Neural cell (in vitro differentiated cells): ENCODE measurements at regions not wholly inside any gene's neighbourhood (a gene's known extent, or its start where the extent isn't known, plus 50 kb on each side); places are given as distances from the start of the nearest gene placed in this dataset.

Source experiments
- H2AFZ ChIP-seq: fragments of 200-600, 300-800 bp; sonication (generic), shearing (Covaris generic); 2 replicates; pipeline ENCODE4 v1.6.0; 2014; ENCODE audit warnings: low read depth, mild to moderate bottlenecking, antibody characterized with exemption, low read length, moderate library complexity
- H3F3A ChIP-seq: fragments of 200-600 bp; shearing (Covaris generic); 2 replicates; pipeline ENCODE4 v1.6.1; 2016; ENCODE audit warnings: mild to moderate bottlenecking, moderate library complexity, mixed read lengths, antibody characterized with exemption, low read length; ENCODE audit not compliant: insufficient read depth, poor library complexity, severe bottlenecking
- H3K27ac ChIP-seq: fragments of 200-600, 300-800 bp; sonication (generic), shearing (Covaris generic); 2 replicates; pipeline ENCODE4 v1.5.1; 2014; ENCODE audit warnings: mild to moderate bottlenecking, low read length, moderate library complexity
- H3K27me3 ChIP-seq: fragments of 300-800, 200-600 bp; sonication (generic), shearing (Covaris generic); 2 replicates; pipeline ENCODE4 v1.6.0; 2014; ENCODE audit warnings: mild to moderate bottlenecking, low read depth, low read length, moderate library complexity; ENCODE audit not compliant: insufficient read depth
- H3K36me3 ChIP-seq: fragments of 300-800, 200-600 bp; sonication (generic), shearing (Covaris generic); 2 replicates; pipeline ENCODE4 v1.5.1; 2014; ENCODE audit warnings: mild to moderate bottlenecking, antibody characterized with exemption, low read length, moderate library complexity; ENCODE audit not compliant: insufficient read depth
- H3K4me2 ChIP-seq: fragments of 300-800, 200-600 bp; sonication (generic), shearing (Covaris generic); 2 replicates; pipeline ENCODE4 v1.6.0; 2014; ENCODE audit warnings: mild to moderate bottlenecking, low read length
- H3K4me3 ChIP-seq: fragments of 300-800, 200-600 bp; sonication (generic), shearing (Covaris generic); 2 replicates; pipeline ENCODE4 v1.5.1; 2014; ENCODE audit warnings: mild to moderate bottlenecking, low read length, moderate library complexity
- H3K79me2 ChIP-seq: fragments of 200-600 bp; shearing (Covaris generic); replicated peaks from 2 replicates; pipeline ENCODE4 v1.6.0; 2014; ENCODE audit warnings: mild to moderate bottlenecking, low read length, moderate library complexity; ENCODE audit not compliant: insufficient read depth
- H3K9ac ChIP-seq: fragments of 300-800, 200-600 bp; sonication (generic), shearing (Covaris generic); 2 replicates; pipeline ENCODE4 v1.6.1; 2016; ENCODE audit warnings: mild to moderate bottlenecking, low read length, mixed read lengths
- H3K9me2 ChIP-seq: fragments of 200-600 bp; shearing (Covaris generic); 2 replicates; pipeline ENCODE4 v1.6.1; 2016; ENCODE audit warnings: mild to moderate bottlenecking, low read length, mixed read lengths; ENCODE audit not compliant: insufficient read depth
- H3K9me3 ChIP-seq: fragments of 200-600, 300-800 bp; sonication (generic), shearing (Covaris generic); 2 replicates; pipeline ENCODE4 v1.6.1; 2016; ENCODE audit warnings: mild to moderate bottlenecking, mixed run types, low read length, moderate library complexity, mixed read lengths
- H4K20me1 ChIP-seq: fragments of 200-600 bp; shearing (Covaris generic); 2 replicates; pipeline ENCODE4 v1.6.1; 2016; ENCODE audit warnings: mild to moderate bottlenecking, mixed run types; ENCODE audit not compliant: insufficient read depth
- EP300 ChIP-seq: fragments of 450-650 bp; conservative IDR thresholded peaks from 2 replicates; pipeline ENCODE4 v1.6.1; 2014; ENCODE audit warnings: antibody characterized with exemption, mild to moderate bottlenecking, moderate library complexity; ENCODE audit not compliant: poor library complexity, severe bottlenecking
- EZH2 ChIP-seq: fragments of 200-600, 300-800 bp; shearing (Covaris generic), sonication (generic); IDR thresholded peaks from 2 replicates; pipeline ENCODE4 v1.6.1; 2014; ENCODE audit warnings: antibody characterized with exemption, low read length, borderline replicate concordance, mild to moderate bottlenecking; ENCODE audit not compliant: insufficient read depth, poor library complexity, severe bottlenecking
- MXI1 ChIP-seq: fragments of 450-650 bp; conservative IDR thresholded peaks from 2 replicates; pipeline ENCODE4 v1.6.1; 2014; ENCODE audit warnings: antibody characterized with exemption, mild to moderate bottlenecking; ENCODE audit not compliant: poor library complexity, severe bottlenecking
- POLR2AphosphoS5 ChIP-seq: IDR thresholded peaks from 2 replicates; pipeline ENCODE4 v1.6.1; 2012
- RAD21 ChIP-seq: fragments of 450-650 bp; conservative IDR thresholded peaks from 2 replicates; pipeline ENCODE4 v1.6.1; 2014; ENCODE audit warnings: antibody characterized with exemption, mild to moderate bottlenecking, moderate library complexity
- SMC3 ChIP-seq: fragments of 450-650 bp; conservative IDR thresholded peaks from 2 replicates; pipeline ENCODE4 v1.6.1; 2014; ENCODE audit warnings: antibody characterized with exemption, mild to moderate bottlenecking, moderate library complexity; ENCODE audit not compliant: poor library complexity
- TAF1 ChIP-seq: IDR thresholded peaks from 2 replicates; pipeline ENCODE4 v1.6.1; 2012; ENCODE audit warnings: low read depth
- TF ChIP-seq, protein P1 (sequence below): IDR thresholded peaks from 2 replicates; pipeline ENCODE4 v1.6.1; 2012; ENCODE audit warnings: borderline replicate concordance
- TF ChIP-seq, protein P2 (sequence below): fragments of 450-650 bp; IDR thresholded peaks from 2 replicates; pipeline ENCODE4 v1.5.1; 2014; ENCODE audit warnings: antibody characterized with exemption, mild to moderate bottlenecking, moderate library complexity; ENCODE audit not compliant: poor library complexity, severe bottlenecking

DNA sequence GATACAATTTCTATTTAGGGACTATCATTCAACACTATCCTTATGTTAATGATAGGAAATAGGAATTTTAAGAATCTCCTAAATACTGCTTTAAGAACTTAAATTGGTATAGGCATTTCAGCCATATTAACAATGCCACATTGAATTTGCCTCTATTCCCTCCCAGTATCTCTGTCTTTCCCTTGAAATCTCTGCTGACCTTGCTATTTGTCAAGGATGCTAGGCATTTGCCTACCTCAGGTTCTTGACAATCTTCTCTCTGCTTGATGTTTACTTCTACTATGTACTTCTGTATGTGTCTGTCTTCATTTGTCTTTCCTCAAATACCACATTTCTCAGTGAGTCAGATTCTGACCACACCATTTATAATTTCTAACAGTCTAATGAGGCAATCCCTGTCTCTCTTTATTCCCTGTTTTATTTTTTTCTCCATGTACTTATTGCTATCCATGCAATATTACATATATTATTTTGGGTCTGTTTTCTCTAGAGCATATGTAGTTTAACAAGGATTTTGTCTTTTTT lies 1461.4 kb upstream of the CDH9 start:
- no peaks in the 10 kb centered on the region for H3K9me2 ChIP-seq
- H3K9me3 ChIP-seq, result no peaks in the 10 kb centered on the region
- H3K4me2 ChIP-seq, result no peak overlapping the region
- H3K27ac ChIP-seq, result no peak overlapping the region
- no peaks in the 10 kb centered on the region for H3F3A ChIP-seq
- no peak overlapping the region for H3K4me3 ChIP-seq
- no peaks in the 10 kb centered on the region for H3K36me3 ChIP-seq
- H3K9ac ChIP-seq, result no peak overlapping the region
- no peak overlapping the region for H2AFZ ChIP-seq
- no peaks in the 10 kb centered on the region for H3K27me3 ChIP-seq
- TF ChIP-seq POLR2AphosphoS5, result no peak
- no peak for TF ChIP-seq RAD21
- TF ChIP-seq, protein P1, sequence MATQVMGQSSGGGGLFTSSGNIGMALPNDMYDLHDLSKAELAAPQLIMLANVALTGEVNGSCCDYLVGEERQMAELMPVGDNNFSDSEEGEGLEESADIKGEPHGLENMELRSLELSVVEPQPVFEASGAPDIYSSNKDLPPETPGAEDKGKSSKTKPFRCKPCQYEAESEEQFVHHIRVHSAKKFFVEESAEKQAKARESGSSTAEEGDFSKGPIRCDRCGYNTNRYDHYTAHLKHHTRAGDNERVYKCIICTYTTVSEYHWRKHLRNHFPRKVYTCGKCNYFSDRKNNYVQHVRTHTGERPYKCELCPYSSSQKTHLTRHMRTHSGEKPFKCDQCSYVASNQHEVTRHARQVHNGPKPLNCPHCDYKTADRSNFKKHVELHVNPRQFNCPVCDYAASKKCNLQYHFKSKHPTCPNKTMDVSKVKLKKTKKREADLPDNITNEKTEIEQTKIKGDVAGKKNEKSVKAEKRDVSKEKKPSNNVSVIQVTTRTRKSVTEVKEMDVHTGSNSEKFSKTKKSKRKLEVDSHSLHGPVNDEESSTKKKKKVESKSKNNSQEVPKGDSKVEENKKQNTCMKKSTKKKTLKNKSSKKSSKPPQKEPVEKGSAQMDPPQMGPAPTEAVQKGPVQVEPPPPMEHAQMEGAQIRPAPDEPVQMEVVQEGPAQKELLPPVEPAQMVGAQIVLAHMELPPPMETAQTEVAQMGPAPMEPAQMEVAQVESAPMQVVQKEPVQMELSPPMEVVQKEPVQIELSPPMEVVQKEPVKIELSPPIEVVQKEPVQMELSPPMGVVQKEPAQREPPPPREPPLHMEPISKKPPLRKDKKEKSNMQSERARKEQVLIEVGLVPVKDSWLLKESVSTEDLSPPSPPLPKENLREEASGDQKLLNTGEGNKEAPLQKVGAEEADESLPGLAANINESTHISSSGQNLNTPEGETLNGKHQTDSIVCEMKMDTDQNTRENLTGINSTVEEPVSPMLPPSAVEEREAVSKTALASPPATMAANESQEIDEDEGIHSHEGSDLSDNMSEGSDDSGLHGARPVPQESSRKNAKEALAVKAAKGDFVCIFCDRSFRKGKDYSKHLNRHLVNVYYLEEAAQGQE, result no peak
- no peak for TF ChIP-seq TAF1
- no peak for TF ChIP-seq EP300
- TF ChIP-seq, protein P2, sequence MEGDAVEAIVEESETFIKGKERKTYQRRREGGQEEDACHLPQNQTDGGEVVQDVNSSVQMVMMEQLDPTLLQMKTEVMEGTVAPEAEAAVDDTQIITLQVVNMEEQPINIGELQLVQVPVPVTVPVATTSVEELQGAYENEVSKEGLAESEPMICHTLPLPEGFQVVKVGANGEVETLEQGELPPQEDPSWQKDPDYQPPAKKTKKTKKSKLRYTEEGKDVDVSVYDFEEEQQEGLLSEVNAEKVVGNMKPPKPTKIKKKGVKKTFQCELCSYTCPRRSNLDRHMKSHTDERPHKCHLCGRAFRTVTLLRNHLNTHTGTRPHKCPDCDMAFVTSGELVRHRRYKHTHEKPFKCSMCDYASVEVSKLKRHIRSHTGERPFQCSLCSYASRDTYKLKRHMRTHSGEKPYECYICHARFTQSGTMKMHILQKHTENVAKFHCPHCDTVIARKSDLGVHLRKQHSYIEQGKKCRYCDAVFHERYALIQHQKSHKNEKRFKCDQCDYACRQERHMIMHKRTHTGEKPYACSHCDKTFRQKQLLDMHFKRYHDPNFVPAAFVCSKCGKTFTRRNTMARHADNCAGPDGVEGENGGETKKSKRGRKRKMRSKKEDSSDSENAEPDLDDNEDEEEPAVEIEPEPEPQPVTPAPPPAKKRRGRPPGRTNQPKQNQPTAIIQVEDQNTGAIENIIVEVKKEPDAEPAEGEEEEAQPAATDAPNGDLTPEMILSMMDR, result no peak
- no peak for TF ChIP-seq EZH2
- no peaks in the 10 kb centered on the region for H3K79me2 ChIP-seq
- no peaks in the 10 kb centered on the region for H4K20me1 ChIP-seq

DNA sequence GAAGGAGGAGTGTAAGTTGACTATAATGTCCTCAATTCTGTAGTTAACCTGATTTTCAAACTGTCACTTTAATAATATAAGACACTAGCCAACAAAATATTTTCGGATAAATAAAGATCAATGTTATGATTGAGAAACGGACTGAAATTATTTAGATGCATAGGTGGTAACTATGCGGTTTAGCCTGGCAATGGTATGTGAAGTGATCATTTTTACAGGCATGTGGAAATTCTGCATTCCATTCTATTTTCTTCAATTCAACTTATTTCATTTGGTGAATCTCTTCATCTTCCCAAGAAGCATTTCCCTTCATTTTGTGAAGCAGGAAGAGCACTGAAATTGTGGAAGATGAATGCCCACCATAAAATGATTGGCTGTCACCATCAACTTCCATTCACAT lies 1457.5 kb upstream of the CDH9 start:
- no peaks in the 10 kb centered on the region for H3K9me3 ChIP-seq
- H3F3A ChIP-seq, result no peaks in the 10 kb centered on the region
- no peak overlapping the region for H3K9ac ChIP-seq
- H3K27me3 ChIP-seq, result no peaks in the 10 kb centered on the region
- H4K20me1 ChIP-seq, result no peaks in the 10 kb centered on the region
- no peaks in the 10 kb centered on the region for H3K36me3 ChIP-seq
- no peaks in the 10 kb centered on the region for H3K79me2 ChIP-seq
- TF ChIP-seq EP300 (no peak), TAF1 (no peak), RAD21 (no peak), EZH2 (no peak), POLR2AphosphoS5 (no peak), SMC3 (no peak), MXI1 (no peak)
- TF ChIP-seq, protein P1, result no peak
- TF ChIP-seq, protein P2, result no peak
- H3K4me3 ChIP-seq, result no peak overlapping the region
- no peaks in the 10 kb centered on the region for H3K9me2 ChIP-seq
- H2AFZ ChIP-seq, result no peak overlapping the region
- no peak overlapping the region for H3K4me2 ChIP-seq
- H3K27ac ChIP-seq, result no peak overlapping the region
